H1 (cell line): ENCODE measurements at regions not wholly inside any gene's neighbourhood (a gene's known extent, or its start where the extent isn't known, plus 50 kb on each side); places are given as distances from the start of the nearest gene placed in this dataset.

Experiments used
- CTCF ChIA-PET: fragments of 300-600 bp; sonication (Branson Sonifier 250); formaldehyde crosslinking; loops from one replicate; lab custom pipeline; 2021; ENCODE audit not compliant: partially characterized antibody; lab: Charles Lee
- POLR2A ChIA-PET: fragments of 300-600 bp; sonication (Branson Sonifier 250); formaldehyde crosslinking; loops from one replicate; lab custom pipeline; 2021; ENCODE audit warnings: inconsistent platforms; ENCODE audit not compliant: partially characterized antibody; lab: Charles Lee
- DNase-seq, 2 experiments: peaks; one replicate each; pipeline versions ENCODE4 v3.0.0 to v3.0.0-alpha.2; 2010 to 2022; ENCODE audit warnings: low spot score in 2 of 2, low read depth in 1 of 2, mixed read lengths in 1 of 2
- FAIRE-seq: peaks from 2 replicates; lab custom pipeline; 2011; peaks lifted over from hg19 to GRCh38; lab: Jason Lieb, UNC
- H2AFZ ChIP-seq: 2 replicates; pipeline ENCODE4 v1.8.1; 2012; ENCODE audit warnings: low read length, inconsistent platforms
- H2AK5ac ChIP-seq: 2 replicates; pipeline ENCODE4 v1.6.1; 2013; ENCODE audit warnings: low read depth, low read length
- H2BK120ac ChIP-seq: replicated peaks from 2 replicates; pipeline ENCODE3; 2013; ENCODE audit warnings: low read depth, low read length, inconsistent platforms
- H2BK12ac ChIP-seq: 2 replicates; pipeline ENCODE4 v1.6.1; 2013; ENCODE audit warnings: low read depth, low read length
- H2BK15ac ChIP-seq: 2 replicates; pipeline ENCODE4 v1.6.1; 2013; ENCODE audit warnings: low read length
- H2BK20ac ChIP-seq: 2 replicates; pipeline ENCODE4 v1.6.1; 2013; ENCODE audit warnings: low read length
- H2BK5ac ChIP-seq: 2 replicates; pipeline ENCODE4 v1.6.1; 2013; ENCODE audit warnings: low read depth, low read length
- H3K14ac ChIP-seq: 2 replicates; pipeline ENCODE4 v1.6.1; 2013; ENCODE audit warnings: inconsistent platforms; ENCODE audit not compliant: insufficient read length
- H3K18ac ChIP-seq: 2 replicates; pipeline ENCODE4 v1.6.1; 2013; ENCODE audit warnings: low read length; ENCODE audit errors: extremely low read depth
- H3K23ac ChIP-seq: 2 replicates; pipeline ENCODE4 v1.6.1; 2013; ENCODE audit warnings: inconsistent platforms; ENCODE audit not compliant: insufficient read length
- H3K23me2 ChIP-seq: 2 replicates; pipeline ENCODE4 v1.6.1; 2013; ENCODE audit warnings: low read depth, low read length
- H3K27ac ChIP-seq: 2 replicates; pipeline ENCODE4 v1.6.1; 2011; ENCODE audit warnings: low read depth, low read length, inconsistent platforms
- H3K27me3 ChIP-seq, 4 experiments: replicated peaks in 1 of 4; 1 replicate in 1 of 4; 2 replicates in 3 of 4; pipeline versions ENCODE4 v1.6.1 to v1.8.1; 2011 to 2013; ENCODE audit warnings: low read length in 3 of 4, mild to moderate bottlenecking in 3 of 4, inconsistent platforms in 2 of 4, mixed read lengths in 2 of 4, moderate library complexity in 1 of 4; ENCODE audit not compliant: control insufficient read depth in 3 of 4, insufficient read depth in 3 of 4; ENCODE audit errors: extremely low read depth in 1 of 4
- H3K36me3 ChIP-seq, 4 experiments: 2 replicates each; pipeline versions ENCODE4 v1.6.1 to v1.8.1; 2011 to 2013; ENCODE audit warnings: mild to moderate bottlenecking in 4 of 4, low read length in 3 of 4, moderate library complexity in 2 of 4, control low read depth in 1 of 4, inconsistent platforms in 1 of 4; ENCODE audit not compliant: insufficient read depth in 4 of 4, control insufficient read depth in 2 of 4
- H3K4ac ChIP-seq: replicated peaks from 2 replicates; pipeline ENCODE3; 2013; ENCODE audit warnings: low read length, low read depth, mixed read lengths, inconsistent platforms; ENCODE audit not compliant: insufficient read length
- H3K4me1 ChIP-seq, 4 experiments: replicated peaks in 1 of 4; 1 replicate in 1 of 4; 2 replicates in 3 of 4; pipeline versions ENCODE4 v1.6.1 to v1.8.1; 2011 to 2013; ENCODE audit warnings: low read length in 3 of 4, inconsistent platforms in 2 of 4, mixed read lengths in 1 of 4; ENCODE audit not compliant: insufficient read depth in 4 of 4, control insufficient read depth in 3 of 4
- H3K4me2 ChIP-seq, 2 experiments: 2 replicates each; pipeline versions ENCODE4 v1.6.1 to v1.8.1; 2011 to 2013; ENCODE audit warnings: low read depth in 2 of 2, low read length in 2 of 2, control low read depth in 1 of 2, inconsistent platforms in 1 of 2, mild to moderate bottlenecking in 1 of 2; ENCODE audit not compliant: insufficient read depth in 1 of 2
- H3K4me3 ChIP-seq, 4 experiments: fragments of 200-600, 300-600 bp in 1 of 4; sonication (generic), shearing (Covaris generic), sonication (Bioruptor Twin) in 1 of 4; 2 replicates each; pipeline versions ENCODE4 v1.5.1 to v1.8.1; 2011 to 2016; ENCODE audit warnings: low read length in 4 of 4, low read depth in 3 of 4, control low read depth in 2 of 4, inconsistent platforms in 2 of 4, mild to moderate bottlenecking in 2 of 4, mixed read lengths in 1 of 4, moderate library complexity in 1 of 4; ENCODE audit not compliant: insufficient read depth in 2 of 4; ENCODE audit errors: extremely low read depth in 1 of 4
- H3K56ac ChIP-seq: replicated peaks from 2 replicates; pipeline ENCODE3; 2013; ENCODE audit warnings: low read depth, mild to moderate bottlenecking, mixed read lengths, low read length, inconsistent platforms; ENCODE audit not compliant: insufficient read length
- H3K79me1 ChIP-seq: 2 replicates; pipeline ENCODE4 v1.6.1; 2013; ENCODE audit warnings: low read depth, low read length, control low read depth
- H3K79me2 ChIP-seq, 2 experiments: 2 replicates each; pipeline versions ENCODE4 v1.6.1 to v1.8.1; 2012 to 2013; ENCODE audit warnings: low read length in 2 of 2, mild to moderate bottlenecking in 2 of 2, inconsistent platforms in 1 of 2; ENCODE audit not compliant: insufficient read depth in 2 of 2, control insufficient read depth in 1 of 2
- H3K9ac ChIP-seq, 4 experiments: replicated peaks in 1 of 4; 1 replicate in 1 of 4; 2 replicates in 3 of 4; pipeline versions ENCODE4 v1.6.1 to v1.8.1; 2011 to 2013; ENCODE audit warnings: low read depth in 3 of 4, low read length in 3 of 4, control low read depth in 2 of 4, mild to moderate bottlenecking in 2 of 4, moderate library complexity in 2 of 4, inconsistent platforms in 1 of 4; ENCODE audit errors: extremely low read depth in 1 of 4
- H3K9me3 ChIP-seq, 2 experiments: 2 replicates each; pipeline versions ENCODE4 v1.6.1 to v1.8.1; 2012 to 2013; ENCODE audit warnings: mild to moderate bottlenecking in 2 of 2, moderate library complexity in 2 of 2, control low read depth in 1 of 2, inconsistent platforms in 1 of 2, low read depth in 1 of 2, low read length in 1 of 2, mixed read lengths in 1 of 2; ENCODE audit not compliant: insufficient read depth in 2 of 2
- H4K20me1 ChIP-seq, 2 experiments: replicated peaks in 1 of 2; 2 replicates each; pipeline versions ENCODE3 to v1.8.1; 2011 to 2013; ENCODE audit warnings: inconsistent platforms in 2 of 2, low read length in 2 of 2, mild to moderate bottlenecking in 1 of 2; ENCODE audit not compliant: insufficient read depth in 2 of 2, control insufficient read depth in 1 of 2
- H4K5ac ChIP-seq: 2 replicates; pipeline ENCODE4 v1.6.1; 2013; ENCODE audit warnings: low read length, low read depth, mixed read lengths, inconsistent platforms; ENCODE audit not compliant: insufficient read length
- H4K8ac ChIP-seq: 2 replicates; pipeline ENCODE4 v1.8.0; 2013; ENCODE audit warnings: mild to moderate bottlenecking, moderate library complexity, low read length, inconsistent platforms; ENCODE audit not compliant: insufficient read depth; ENCODE audit errors: extremely low read depth
- H4K91ac ChIP-seq: replicated peaks from 2 replicates; pipeline ENCODE3; 2013; ENCODE audit warnings: low read length, mixed read lengths, inconsistent platforms; ENCODE audit not compliant: insufficient read length
- HDAC2 ChIP-seq, 2 experiments: fragments of 300-600 bp in 1 of 2; sonication (generic) in 1 of 2; IDR thresholded peaks; 2 replicates each; pipeline ENCODE4 v1.6.1; 2011 to 2012; ENCODE audit warnings: low read depth in 2 of 2, low read length in 2 of 2, mild to moderate bottlenecking in 2 of 2, moderate library complexity in 2 of 2, borderline replicate concordance in 1 of 2, inconsistent platforms in 1 of 2
- SRF ChIP-seq: IDR thresholded peaks from 2 replicates; pipeline ENCODE4 v1.6.1; 2011; ENCODE audit warnings: mild to moderate bottlenecking, low read depth, low read length, moderate library complexity
- WGBS, 2 experiments: shearing (Covaris generic) in 1 of 2; methylation state at CpG; one replicate each; pipeline versions ENCODE4 v1.1.6 to v1.1.7; 2013 to 2015; ENCODE audit warnings: low lambda C conversion rate in 2 of 2, mixed read lengths in 2 of 2, inconsistent platforms in 1 of 2, low coverage in 1 of 2, missing lambda C conversion rate in 1 of 2; ENCODE audit not compliant: insufficient replicate concordance in 2 of 2, insufficient coverage in 1 of 2, insufficient read length in 1 of 2; ENCODE audit errors: extremely low coverage in 1 of 2, missing lambda C conversion rate in 1 of 2; 5-methylcytosine and 5-hydroxymethylcytosine counted together

DNA sequence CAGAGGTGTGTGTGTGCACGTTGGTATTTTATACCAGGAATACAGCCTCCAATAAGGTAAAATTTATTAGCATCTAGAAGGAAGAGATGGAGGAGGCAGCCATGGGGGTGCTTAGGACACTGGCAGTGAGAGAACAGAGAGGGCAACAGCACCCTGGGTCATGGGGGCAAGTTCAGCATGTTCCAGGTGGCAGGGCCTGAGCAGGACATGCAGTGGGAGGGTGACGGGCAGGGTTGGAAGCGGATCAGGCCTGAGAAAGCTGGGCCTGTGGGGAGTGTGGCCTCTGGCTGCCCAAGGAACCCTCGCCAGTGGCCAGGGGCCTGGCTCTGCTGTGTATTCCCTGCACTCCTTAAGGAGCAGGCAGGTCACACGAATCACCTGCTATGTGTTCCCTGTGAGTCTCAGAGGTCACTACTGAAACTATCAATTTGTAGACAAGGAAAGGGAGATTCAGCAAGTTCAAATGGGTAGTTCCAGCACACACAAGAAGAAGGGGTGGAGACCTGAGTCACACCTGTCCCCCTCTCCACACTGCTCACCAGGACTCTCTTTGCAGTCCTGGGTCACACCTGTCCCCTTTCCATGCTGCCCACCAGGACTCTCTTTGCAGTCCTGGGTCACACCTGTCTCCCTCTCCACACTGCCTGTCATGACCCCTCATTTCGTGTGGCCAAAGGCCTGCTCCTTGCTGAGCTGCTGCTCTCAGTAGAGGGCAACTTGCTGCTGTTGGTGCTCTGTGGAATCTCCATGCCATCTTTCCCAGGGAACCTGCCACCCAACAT lies 463.9 kb upstream of the HS6ST1 start:
- no peaks in the 10 kb centered on the region for H3K23me2 ChIP-seq
- H4K20me1 ChIP-seq: no peaks in the 10 kb centered on the region
- H3K4me1 ChIP-seq: peaks cover 3 to 5% (median 4%) of the 10 kb centered on the region in 4 experiments; a peak in 6 of 7 replicates
- H3K4me2 ChIP-seq: no peak overlapping the region
- H3K27ac ChIP-seq: no peak overlapping the region
- no peaks in the 10 kb centered on the region for H3K79me2 ChIP-seq
- no peak overlapping the region for H2BK12ac ChIP-seq
- no peaks in the 10 kb centered on the region for H3K36me3 ChIP-seq
- POLR2A ChIA-PET: no interaction called here
- no peak overlapping the region for H3K4me3 ChIP-seq
- no peak overlapping the region for H3K56ac ChIP-seq
- CTCF ChIA-PET: no interaction called here
- H3K9ac ChIP-seq: no peak overlapping the region
- H3K27me3 ChIP-seq: no peaks in the 10 kb centered on the region
- 80% methylated on average over 6 of the region's 6 CpGs; no CpG with 5 or more reads in 1 of the 2 experiments for WGBS, 2 experiments
- H3K79me1 ChIP-seq: no peaks in the 10 kb centered on the region
- peak overlapping the region; percentile 61; the same call in 1 of the 2 replicates for H2BK15ac ChIP-seq
- no peak overlapping the region for H4K8ac ChIP-seq
- H2AK5ac ChIP-seq: no peak overlapping the region
- H2BK120ac ChIP-seq: no peak overlapping the region
- H3K4ac ChIP-seq: no peak overlapping the region
- H4K91ac ChIP-seq: no peak overlapping the region
- H2BK5ac ChIP-seq: no peak overlapping the region
- no peak overlapping the region for H4K5ac ChIP-seq
- DNase-seq: peak in 1 of 2 experiments; percentile 32
- H3K9me3 ChIP-seq: no peaks in the 10 kb centered on the region
- no peak overlapping the region for H3K14ac ChIP-seq
- H3K23ac ChIP-seq: no peak overlapping the region
- H2AFZ ChIP-seq: no peak overlapping the region; the same call in 1 of the 2 replicates
- FAIRE-seq: no peak
- H2BK20ac ChIP-seq: no peak overlapping the region
- no peak overlapping the region for H3K18ac ChIP-seq
- no peak for TF ChIP-seq HDAC2 (IDR thresholded peaks at IDR 0.05; ENCODE audit: borderline replicate concordance in 1 of 2, low read depth in 2 of 2, low read length in 2 of 2)
- TF ChIP-seq SRF: no peak
